Kidney (tissue), 13 donors: ENCODE measurements at regions not wholly inside any gene's neighbourhood (a gene's known extent, or its start where the extent isn't known, plus 50 kb on each side); places are given as distances from the start of the nearest gene placed in this dataset.

ENCODE experiments used
- DNase-seq, 5 donors: peaks; one replicate each; pipeline ENCODE4 v3.0.0-alpha.2; 2013 to 2020
- FAIRE-seq: peaks from 2 replicates; lab custom pipeline; 2012; peaks lifted over from hg19 to GRCh38; lab: Jason Lieb, UNC
- H3K27ac ChIP-seq, 2 donors: one replicate each; pipeline ENCODE4 v1.7.0; 2013; ENCODE audit warnings: low read depth in 2 of 2, low read length in 2 of 2, inconsistent platforms in 1 of 2
- H3K27me3 ChIP-seq: one replicate; pipeline ENCODE4 v1.7.1; 2013; ENCODE audit warnings: low read length, inconsistent platforms; ENCODE audit not compliant: control insufficient read depth, insufficient read depth
- H3K36me3 ChIP-seq, 3 donors: one replicate each; pipeline versions ENCODE4 v1.7.0 to v1.7.1; 2013; ENCODE audit warnings: low read length in 3 of 3, control low read depth in 1 of 3, inconsistent platforms in 1 of 3; ENCODE audit not compliant: insufficient read depth in 3 of 3, control insufficient read depth in 2 of 3
- H3K4me1 ChIP-seq, 3 donors: one replicate each; pipeline versions ENCODE4 v1.7.0 to v1.7.1; 2013; ENCODE audit warnings: low read length in 3 of 3, inconsistent platforms in 1 of 3, low read depth in 1 of 3; ENCODE audit not compliant: control insufficient read depth in 2 of 3, insufficient read depth in 2 of 3
- H3K4me3 ChIP-seq, 3 donors: one replicate each; pipeline versions ENCODE4 v1.7.0 to v1.8.1; 2013; ENCODE audit warnings: low read length in 3 of 3, control low read depth in 1 of 3, inconsistent platforms in 1 of 3
- H3K9ac ChIP-seq, 3 donors: one replicate each; pipeline versions ENCODE4 v1.7.0 to v1.7.1; 2013; ENCODE audit warnings: low read length in 3 of 3, control low read depth in 1 of 3, inconsistent platforms in 1 of 3
- H3K9me3 ChIP-seq, 3 donors: one replicate each; pipeline versions ENCODE4 v1.7.0 to v1.7.1; 2013; ENCODE audit warnings: low read length in 3 of 3, control low read depth in 1 of 3, inconsistent platforms in 1 of 3; ENCODE audit not compliant: control insufficient read depth in 2 of 3, insufficient read depth in 1 of 3
- CTCF ChIP-seq: IDR thresholded peaks from 3 replicates; pipeline ENCODE4 v1.5.1; 2012; ENCODE audit warnings: mild to moderate bottlenecking, moderate library complexity, borderline replicate concordance; ENCODE audit not compliant: insufficient read depth; ENCODE audit errors: extremely low read depth
- intact Hi-C: fragments of 100-400 bp; cut with DNase I; formaldehyde crosslinking; loops from one replicate; pipeline ENCODE4 v1.11.1; 2022
- donor health status: control.
- donor health status: control.
- donor health status: control.
- donor health status: control.
- donor health status: control.
- donor health status: DM: yes; HTN: yes; CAD: no.
- donor health status: Normal renal cell carcinoma (clear cell type).

- H3K4me3 ChIP-seq, result no peak overlapping the region
- H3K9ac ChIP-seq, result no peak overlapping the region
- DNase-seq (no peak), FAIRE-seq (no peak)
- peaks cover 2 to 9% (median 3%) of the 10 kb centered on the region in 3 donors for H3K9me3 ChIP-seq
- H3K4me1 ChIP-seq, result no peaks in the 10 kb centered on the region
- no peaks in the 10 kb centered on the region for H3K27me3 ChIP-seq
- intact Hi-C loops, result no loop called here
- no peak for TF ChIP-seq CTCF
- H3K27ac ChIP-seq, result no peak overlapping the region
- no peaks in the 10 kb centered on the region for H3K36me3 ChIP-seq
These were observed 245.1 kb upstream of the MSX2 start for GRCh38 chr5:174479325-174479724.

GRCh38 chr5:174481737-174482136 lies 242.6 kb upstream of the MSX2 start:
- FAIRE-seq (no peak), DNase-seq (no peak)
- no peaks in the 10 kb centered on the region for H3K4me1 ChIP-seq
- no peak overlapping the region for H3K9ac ChIP-seq
- H3K27me3 ChIP-seq, result no peaks in the 10 kb centered on the region
- no peak overlapping the region for H3K4me3 ChIP-seq
- TF ChIP-seq CTCF, result no peak
- no peak overlapping the region for H3K27ac ChIP-seq
- H3K9me3 ChIP-seq, result peaks cover 0 to 9% (median 3%) of the 10 kb centered on the region in 3 donors
- H3K36me3 ChIP-seq, result no peaks in the 10 kb centered on the region
- intact Hi-C loops, result no loop called here

- Histone ChIP-seq H3K27ac (no peak overlapping the region), H3K9ac (no peak overlapping the region), H3K36me3 (no peaks in the 10 kb centered on the region), H3K4me1 (no peaks in the 10 kb centered on the region), H3K27me3 (no peaks in the 10 kb centered on the region), H3K9me3 (peaks cover 0 to 9% (median 3%) of the 10 kb centered on the region in 3 donors), H3K4me3 (no peak overlapping the region)
- FAIRE-seq, result no peak
- no peak for TF ChIP-seq CTCF
- intact Hi-C loops, result no loop called here
- DNase-seq, result peak in 2 of 5 donors; percentile 1 to 3
These were observed 241.8 kb upstream of the MSX2 start for GRCh38 chr5:174482607-174483024.

GRCh38 chr5:174483411-174483810 lies 241.0 kb upstream of the MSX2 start:
- Histone ChIP-seq H3K9me3 (peaks cover 0 to 9% (median 3%) of the 10 kb centered on the region in 3 donors), H3K9ac (no peak overlapping the region), H3K4me3 (no peak overlapping the region), H3K4me1 (no peaks in the 10 kb centered on the region), H3K27me3 (no peaks in the 10 kb centered on the region), H3K36me3 (no peaks in the 10 kb centered on the region), H3K27ac (no peak overlapping the region)
- intact Hi-C loops, result no loop called here
- DNase-seq (no peak), FAIRE-seq (no peak)
- TF ChIP-seq CTCF, result no peak
